Caco-2 (cell line): ENCODE measurements at regions not wholly inside any gene's neighbourhood (a gene's known extent, or its start where the extent isn't known, plus 50 kb on each side); places are given as distances from the start of the nearest gene placed in this dataset.

Experiments used
- BruUV-seq: library from RNA; stranded (reverse); fragments of 400-500 nt; replicated peaks from 2 replicates; lab custom pipeline; 2021; lab: Mats Ljungman, UMichigan
- CTCF ChIA-PET: fragments of 300-600 bp; sonication (Branson Sonifier 250); formaldehyde crosslinking; loops from one replicate; lab custom pipeline; 2022; ENCODE audit warnings: antibody characterized with exemption; lab: Charles Lee
- POLR2A ChIA-PET: fragments of 300-600 bp; sonication (Branson Sonifier 250); formaldehyde crosslinking; loops from one replicate; lab custom pipeline; 2022; ENCODE audit warnings: antibody characterized with exemption; lab: Charles Lee
- DNase-seq, 2 experiments: peaks; one replicate each; pipeline versions ENCODE4 v3.0.0 to v3.0.0-alpha.2; 2020 to 2022
- H3K27me3 ChIP-seq: replicated peaks from 2 replicates; pipeline ENCODE4 v1.6.0; 2011; ENCODE audit warnings: low read length; ENCODE audit not compliant: control insufficient read depth, insufficient read depth
- H3K36me3 ChIP-seq: 2 replicates; pipeline ENCODE4 v1.5.1; 2011; ENCODE audit warnings: low read length; ENCODE audit not compliant: control insufficient read depth, insufficient read depth
- H3K4me1 ChIP-seq: fragments of 250-450 bp; sonication (Bioruptor Pico); 2 replicates; pipeline ENCODE4 v1.5.1; 2020; ENCODE audit warnings: mild to moderate bottlenecking
- H3K4me3 ChIP-seq: 2 replicates; pipeline ENCODE4 v1.5.1; 2011; ENCODE audit warnings: low read depth, mild to moderate bottlenecking, control low read depth, low read length
- H3K9me3 ChIP-seq: fragments of 250-450 bp; sonication (Bioruptor Pico); 2 replicates; pipeline ENCODE4 v1.5.1; 2020; ENCODE audit warnings: mild to moderate bottlenecking, moderate library complexity
- H3K27ac Mint-ChIP-seq: one replicate; pipeline ENCODE4 v1.8.0; 2022; ENCODE audit warnings: mixed read lengths; ENCODE audit not compliant: unreplicated experiment
- H3K27me3 Mint-ChIP-seq: one replicate; pipeline ENCODE4 v1.8.0; 2022; ENCODE audit warnings: mixed read lengths; ENCODE audit not compliant: insufficient read depth, unreplicated experiment
- H3K36me3 Mint-ChIP-seq: one replicate; pipeline ENCODE4 v1.8.0; 2022; ENCODE audit warnings: mild to moderate bottlenecking, mixed read lengths; ENCODE audit not compliant: insufficient read depth, unreplicated experiment
- H3K4me1 Mint-ChIP-seq: one replicate; pipeline ENCODE4 v1.8.0; 2022; ENCODE audit warnings: low read depth, mixed read lengths; ENCODE audit not compliant: unreplicated experiment
- H3K4me3 Mint-ChIP-seq: one replicate; pipeline ENCODE4 v1.8.0; 2022; ENCODE audit warnings: mild to moderate bottlenecking, moderate library complexity, mixed read lengths; ENCODE audit not compliant: unreplicated experiment
- H3K9me3 Mint-ChIP-seq: one replicate; pipeline ENCODE4 v1.8.0; 2022; ENCODE audit warnings: mixed read lengths; ENCODE audit not compliant: unreplicated experiment
- intact Hi-C: fragments of 100-400 bp; cut with micrococcal nuclease; formaldehyde crosslinking; loops from one replicate; pipeline ENCODE4 v1.10.0; 2022; ENCODE audit not compliant: unreplicated experiment
- TF ChIP-seq, protein P1 (sequence below), 2 experiments: fragments of 200-600 bp in 1 of 2; IDR thresholded peaks; 1 replicate in 1 of 2; 2 replicates in 1 of 2; pipeline versions ENCODE4 v1.5.1 to v1.8.0; 2011 to 2022; ENCODE audit warnings: antibody characterized with exemption in 1 of 2, control low read depth in 1 of 2, inconsistent platforms in 1 of 2, low read depth in 1 of 2, low read length in 1 of 2, mild to moderate bottlenecking in 1 of 2, moderate library complexity in 1 of 2; ENCODE audit not compliant: insufficient read depth in 1 of 2, severe bottlenecking in 1 of 2, unreplicated experiment in 1 of 2

DNA sequence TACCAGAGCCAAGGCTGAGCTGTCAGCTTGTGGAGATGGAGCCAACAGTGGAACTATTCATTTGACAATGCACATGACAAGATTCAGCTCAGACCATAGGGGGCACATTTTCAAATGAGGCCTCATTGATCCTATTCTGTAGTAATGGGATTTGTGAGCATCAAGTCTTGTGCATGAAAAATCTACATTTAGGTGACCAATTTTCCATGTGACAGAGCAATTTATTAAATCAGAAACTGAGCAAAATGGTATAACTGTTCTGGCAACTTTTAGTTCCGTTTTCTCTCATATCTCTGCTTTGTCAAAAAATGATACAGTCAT lies 108.5 kb upstream of the PCDH18 start:
- Mint-ChIP-seq H3K27me3 (no peaks in the 10 kb centered on the region), H3K4me1 (no peaks in the 10 kb centered on the region), H3K27ac (no peak overlapping the region), H3K9me3 (no peaks in the 10 kb centered on the region), H3K36me3 (no peaks in the 10 kb centered on the region), H3K4me3 (no peak overlapping the region)
- DNase-seq: no peak
- no peaks in the 10 kb centered on the region for H3K27me3 ChIP-seq
- no TSS peak for BruUV-seq
- ChIA-PET CTCF (no interaction called here), POLR2A (no interaction called here)
- no peaks in the 10 kb centered on the region for H3K9me3 ChIP-seq
- H3K4me1 ChIP-seq: no peaks in the 10 kb centered on the region
- H3K36me3 ChIP-seq: no peaks in the 10 kb centered on the region
- H3K4me3 ChIP-seq: no peak overlapping the region
- TF ChIP-seq, protein P1, sequence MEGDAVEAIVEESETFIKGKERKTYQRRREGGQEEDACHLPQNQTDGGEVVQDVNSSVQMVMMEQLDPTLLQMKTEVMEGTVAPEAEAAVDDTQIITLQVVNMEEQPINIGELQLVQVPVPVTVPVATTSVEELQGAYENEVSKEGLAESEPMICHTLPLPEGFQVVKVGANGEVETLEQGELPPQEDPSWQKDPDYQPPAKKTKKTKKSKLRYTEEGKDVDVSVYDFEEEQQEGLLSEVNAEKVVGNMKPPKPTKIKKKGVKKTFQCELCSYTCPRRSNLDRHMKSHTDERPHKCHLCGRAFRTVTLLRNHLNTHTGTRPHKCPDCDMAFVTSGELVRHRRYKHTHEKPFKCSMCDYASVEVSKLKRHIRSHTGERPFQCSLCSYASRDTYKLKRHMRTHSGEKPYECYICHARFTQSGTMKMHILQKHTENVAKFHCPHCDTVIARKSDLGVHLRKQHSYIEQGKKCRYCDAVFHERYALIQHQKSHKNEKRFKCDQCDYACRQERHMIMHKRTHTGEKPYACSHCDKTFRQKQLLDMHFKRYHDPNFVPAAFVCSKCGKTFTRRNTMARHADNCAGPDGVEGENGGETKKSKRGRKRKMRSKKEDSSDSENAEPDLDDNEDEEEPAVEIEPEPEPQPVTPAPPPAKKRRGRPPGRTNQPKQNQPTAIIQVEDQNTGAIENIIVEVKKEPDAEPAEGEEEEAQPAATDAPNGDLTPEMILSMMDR (IDR thresholded peaks at IDR 0.05; ENCODE audit: insufficient read depth in 1 of 2, low read depth in 1 of 2, low read length in 1 of 2, severe bottlenecking in 1 of 2, unreplicated experiment in 1 of 2): no peak
- intact Hi-C loops: no loop called here

GRCh38 chr4:137640156-137640837 lies 108.0 kb upstream of the PCDH18 start:
- Mint-ChIP-seq H3K27ac (no peak overlapping the region), H3K36me3 (no peaks in the 10 kb centered on the region)

DNA sequence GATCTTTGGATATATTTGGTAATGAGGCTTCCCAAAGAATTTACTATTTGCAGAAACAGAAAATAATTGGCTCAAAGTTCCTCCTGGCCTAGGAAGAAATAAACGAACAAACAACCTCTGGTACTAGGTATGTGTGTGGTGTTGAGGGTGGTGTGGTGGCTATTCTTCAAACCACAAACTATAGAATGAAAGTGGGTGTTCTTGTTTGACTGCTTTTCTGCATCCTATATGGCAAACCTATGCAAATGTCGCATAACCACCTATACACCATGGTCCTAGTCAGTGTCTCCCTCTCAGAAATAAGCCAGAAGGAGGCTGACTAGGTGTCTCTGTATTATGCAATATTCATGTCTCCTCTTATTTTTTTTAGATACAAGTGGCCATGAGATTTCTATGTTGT lies 106.6 kb upstream of the PCDH18 start:
- TF ChIP-seq, protein P1 (IDR thresholded peaks at IDR 0.05; ENCODE audit: insufficient read depth in 1 of 2, low read depth in 1 of 2, low read length in 1 of 2, severe bottlenecking in 1 of 2, unreplicated experiment in 1 of 2): no peak

More at GRCh38 chr4:137640156-137640837, 108.0 kb upstream of the PCDH18 start:
- DNase-seq: no peak
- intact Hi-C loops: no loop called here
- POLR2A ChIA-PET: no interaction called here
- Histone ChIP-seq H3K4me3 (no peak overlapping the region), H3K27me3 (no peaks in the 10 kb centered on the region), H3K9me3 (no peaks in the 10 kb centered on the region), H3K4me1 (no peaks in the 10 kb centered on the region), H3K36me3 (no peaks in the 10 kb centered on the region)
- TF ChIP-seq, protein P1 (IDR thresholded peaks at IDR 0.05; ENCODE audit: insufficient read depth in 1 of 2, low read depth in 1 of 2, low read length in 1 of 2, severe bottlenecking in 1 of 2, unreplicated experiment in 1 of 2): no peak
- Mint-ChIP-seq H3K9me3 (no peaks in the 10 kb centered on the region), H3K27me3 (peaks cover 1% of the 10 kb centered on the region), H3K4me1 (no peaks in the 10 kb centered on the region), H3K4me3 (no peak overlapping the region)
- BruUV-seq: no TSS peak
- CTCF ChIA-PET: no interaction called here

More for the DNA sequence above, 106.6 kb upstream of the PCDH18 start:
- H3K27ac Mint-ChIP-seq: no peak overlapping the region
- Histone ChIP-seq H3K9me3 (no peaks in the 10 kb centered on the region), H3K4me1 (no peaks in the 10 kb centered on the region), H3K4me3 (no peak overlapping the region), H3K36me3 (no peaks in the 10 kb centered on the region), H3K27me3 (no peaks in the 10 kb centered on the region)
- no peak for DNase-seq
- H3K36me3 Mint-ChIP-seq: no peaks in the 10 kb centered on the region
- no peaks in the 10 kb centered on the region for H3K9me3 Mint-ChIP-seq
- intact Hi-C loops: no loop called here
- POLR2A ChIA-PET: no interaction called here
- no peak overlapping the region for H3K4me3 Mint-ChIP-seq
- no TSS peak for BruUV-seq
- peaks cover 2% of the 10 kb centered on the region for H3K27me3 Mint-ChIP-seq
- no peaks in the 10 kb centered on the region for H3K4me1 Mint-ChIP-seq
- CTCF ChIA-PET: no interaction called here
